Epidermal melanocyte (primary cell): ENCODE measurements at regions not wholly inside any gene's neighbourhood (a gene's known extent, or its start where the extent isn't known, plus 50 kb on each side); places are given as distances from the start of the nearest gene placed in this dataset.

ENCODE experiments used
- DNase-seq: peaks from one replicate; pipeline ENCODE4 v3.0.0; 2011; ENCODE audit warnings: low spot score; ENCODE audit not compliant: insufficient read length

GRCh38 chr9:79362100-79363081 lies 209.4 kb upstream of the TLE4 start:
- DNase-seq, result no peak

- DNase-seq, result no peak
These were observed 202.1 kb upstream of the TLE4 start for GRCh38 chr9:79369676-79370075.

GRCh38 chr9:79371301-79371700 lies 200.5 kb upstream of the TLE4 start:
- no peak for DNase-seq

GRCh38 chr9:79371948-79372555 lies 199.7 kb upstream of the TLE4 start:
- DNase-seq, result no peak

GRCh38 chr9:79377339-79377855 lies 194.4 kb upstream of the TLE4 start:
- DNase-seq, result no peak

- no peak for DNase-seq
These were observed 193.7 kb upstream of the TLE4 start for GRCh38 chr9:79378107-79378506.

GRCh38 chr9:79382044-79382443 lies 189.7 kb upstream of the TLE4 start:
- DNase-seq, result no peak

GRCh38 chr9:79382458-79382857 lies 189.3 kb upstream of the TLE4 start:
- DNase-seq, result no peak

- no peak for DNase-seq
These were observed 188.7 kb upstream of the TLE4 start for GRCh38 chr9:79383096-79383495.

- DNase-seq, result no peak
These were observed 187.7 kb upstream of the TLE4 start for GRCh38 chr9:79384091-79384490.

- DNase-seq, result no peak
These were observed 187.3 kb upstream of the TLE4 start for GRCh38 chr9:79384501-79384900.

- DNase-seq, result no peak
These were observed 184.5 kb upstream of the TLE4 start for GRCh38 chr9:79387101-79387835.

GRCh38 chr9:79390077-79390698 lies 181.6 kb upstream of the TLE4 start:
- no peak for DNase-seq

GRCh38 chr9:79390781-79391770 lies 180.7 kb upstream of the TLE4 start:
- DNase-seq, result no peak

- DNase-seq, result no peak
These were observed 176.5 kb upstream of the TLE4 start for GRCh38 chr9:79395228-79395627.

GRCh38 chr9:79395755-79396154 lies 176.0 kb upstream of the TLE4 start:
- no peak for DNase-seq

GRCh38 chr9:79396168-79396567 lies 175.6 kb upstream of the TLE4 start:
- no peak for DNase-seq

- no peak for DNase-seq
These were observed 168.3 kb upstream of the TLE4 start for GRCh38 chr9:79403495-79403894.

GRCh38 chr9:79408200-79408599 lies 163.6 kb upstream of the TLE4 start:
- DNase-seq, result no peak

- no peak for DNase-seq
These were observed 163.1 kb upstream of the TLE4 start for GRCh38 chr9:79408617-79409016.
